Glomerular visceral epithelial cell (primary cell): ENCODE measurements at regions not wholly inside any gene's neighbourhood (a gene's known extent, or its start where the extent isn't known, plus 50 kb on each side); places are given as distances from the start of the nearest gene placed in this dataset.
A peak's percentile ranks its signal among the peaks of the same experiment; 100 is the strongest.

ENCODE experiments used
- DNase-seq: peaks from one replicate; pipeline ENCODE4 v3.0.0-alpha.2; 2016; ENCODE audit errors: extremely low spot score

DNA sequence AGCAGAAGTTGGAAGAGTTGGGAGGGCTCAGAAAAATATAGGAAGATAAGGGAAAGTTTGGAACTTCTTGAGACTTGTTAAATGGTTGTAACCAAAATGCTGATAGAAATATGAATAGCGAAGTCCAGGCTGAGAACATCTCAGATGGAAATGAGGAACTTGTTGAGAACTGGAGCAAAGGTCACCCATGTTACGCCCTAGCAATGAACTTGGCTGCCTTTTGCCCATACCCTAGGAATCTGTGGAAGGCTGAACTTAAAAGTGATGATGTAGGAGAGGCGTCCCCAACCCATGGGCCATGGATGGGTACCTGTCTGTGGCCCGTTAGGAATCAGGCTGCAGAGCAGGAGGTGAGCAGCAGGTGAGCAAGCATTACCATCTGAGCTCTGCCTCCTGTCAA is 347.8 kb downstream of the ARL4A start:
- no peak for DNase-seq

DNA sequence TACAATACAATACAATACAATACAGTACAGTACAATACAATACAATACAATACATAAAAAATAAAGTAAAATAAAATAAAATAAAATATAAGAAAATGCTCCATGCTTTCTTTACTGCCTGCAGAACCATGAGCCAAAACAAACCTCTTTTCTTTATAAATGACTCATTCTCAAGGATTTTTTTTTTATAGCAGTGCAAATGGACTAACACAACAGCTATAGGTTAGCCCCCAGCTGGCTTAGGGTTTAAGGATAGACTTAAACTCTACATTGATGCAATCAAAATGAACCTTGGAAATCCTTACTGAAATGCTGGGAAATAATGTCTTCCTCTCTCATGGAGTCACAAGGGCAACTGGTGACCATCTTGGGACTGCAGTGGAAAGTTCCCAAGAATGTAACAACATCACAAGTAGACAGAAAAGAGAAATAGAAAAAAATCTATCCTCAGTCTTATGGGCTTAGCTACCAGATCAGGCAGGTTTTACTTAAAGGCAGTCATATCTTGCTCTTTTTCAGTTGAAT is 348.9 kb downstream of the ARL4A start:
- no peak for DNase-seq

DNA sequence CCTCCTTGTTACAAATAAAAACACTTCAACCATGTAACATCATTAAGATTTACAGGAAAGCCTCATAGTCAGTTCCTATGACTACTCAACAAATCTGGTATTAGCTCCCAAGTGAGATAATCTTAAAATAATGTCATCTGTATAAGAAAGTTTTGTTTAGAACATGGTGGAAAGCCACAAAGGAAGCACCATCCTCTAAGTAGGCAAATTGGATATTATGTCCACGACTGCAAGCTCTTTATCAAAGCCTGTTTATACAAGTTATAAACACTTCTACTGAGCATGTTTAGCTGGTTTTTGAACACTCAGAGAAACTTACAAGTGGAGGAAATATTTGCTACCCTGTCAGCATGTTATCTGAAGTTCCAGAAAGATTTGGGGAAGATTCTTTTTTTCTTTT is 349.8 kb downstream of the ARL4A start:
- DNase-seq, result no peak

DNA sequence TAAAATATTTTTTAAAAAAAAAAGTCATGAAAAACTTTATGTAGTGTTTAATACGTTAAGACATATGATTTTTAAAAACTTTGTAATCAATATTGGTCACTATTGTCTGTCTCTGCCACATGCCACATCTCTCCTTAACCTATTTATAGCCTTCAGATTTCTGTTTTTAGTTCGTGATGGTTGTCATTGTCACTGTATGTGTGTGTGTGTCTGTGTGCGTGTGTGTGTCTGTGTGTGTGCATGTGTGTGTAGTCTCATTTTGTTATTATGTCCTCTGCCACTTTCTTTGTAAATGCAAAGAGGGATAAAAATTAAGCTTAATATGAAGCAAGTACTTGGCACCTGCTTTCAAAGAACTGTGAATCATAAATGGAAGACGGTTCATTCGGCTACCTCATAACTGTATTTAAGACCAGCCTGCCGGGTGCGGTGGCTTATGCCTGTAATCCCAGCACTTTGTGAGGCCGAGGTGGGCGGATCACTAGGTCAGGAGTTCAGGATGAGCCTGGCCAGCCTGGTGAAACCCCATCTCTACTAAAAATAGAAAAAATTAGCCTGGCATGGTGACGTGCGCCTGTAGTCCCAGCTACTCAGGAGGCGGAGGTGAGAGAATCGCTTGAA is 354.0 kb downstream of the ARL4A start:
- DNase-seq, result no peak

DNA sequence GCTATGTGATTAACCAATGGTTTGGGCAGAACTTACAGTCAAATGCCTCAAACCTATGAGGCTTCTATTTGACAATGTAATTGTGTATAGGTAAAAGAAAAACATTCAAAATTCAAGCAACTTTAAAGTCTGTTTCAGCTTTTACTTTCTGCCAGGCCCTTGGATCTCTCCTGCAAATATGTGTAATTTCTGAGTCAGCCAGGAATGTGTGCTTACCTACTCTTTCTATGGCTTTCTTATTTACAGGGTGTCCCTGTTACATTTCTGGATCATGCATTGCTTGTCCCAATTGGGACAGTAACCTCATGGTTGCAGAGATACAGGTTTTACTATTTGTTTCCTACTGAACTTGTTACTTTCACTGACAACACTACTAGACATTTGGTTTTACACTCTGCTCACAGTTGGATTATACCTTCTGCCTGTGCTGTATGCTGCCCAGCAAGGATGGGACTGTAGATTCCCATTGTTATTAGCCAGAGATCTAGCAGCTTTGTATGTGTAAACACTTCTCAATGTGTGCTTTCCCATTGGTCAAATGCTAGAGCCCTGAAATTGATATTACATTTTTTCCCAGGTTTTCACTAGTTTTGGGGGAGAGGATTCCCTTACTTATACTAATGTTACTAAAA is 355.3 kb downstream of the ARL4A start:
- peak; percentile 17 for DNase-seq

DNA sequence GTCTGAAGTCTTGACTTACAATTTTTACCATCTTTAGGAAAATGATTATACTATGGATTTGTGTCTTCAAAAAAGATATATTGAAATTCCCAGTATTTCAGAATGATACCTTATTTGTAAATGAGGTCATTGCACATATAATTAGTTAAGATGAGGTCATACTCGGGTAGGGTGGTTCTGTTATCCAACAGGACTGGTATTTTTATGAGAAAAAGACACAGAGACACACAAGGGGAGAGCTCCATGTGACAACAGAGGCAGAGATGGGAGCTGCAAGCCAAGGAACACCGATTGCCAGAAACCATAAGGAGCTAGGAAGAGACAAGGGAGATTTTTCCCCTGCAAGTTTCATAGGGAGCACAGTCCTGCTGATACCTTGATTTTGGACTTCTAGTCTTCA is 356.9 kb downstream of the ARL4A start:
- no peak for DNase-seq

DNA sequence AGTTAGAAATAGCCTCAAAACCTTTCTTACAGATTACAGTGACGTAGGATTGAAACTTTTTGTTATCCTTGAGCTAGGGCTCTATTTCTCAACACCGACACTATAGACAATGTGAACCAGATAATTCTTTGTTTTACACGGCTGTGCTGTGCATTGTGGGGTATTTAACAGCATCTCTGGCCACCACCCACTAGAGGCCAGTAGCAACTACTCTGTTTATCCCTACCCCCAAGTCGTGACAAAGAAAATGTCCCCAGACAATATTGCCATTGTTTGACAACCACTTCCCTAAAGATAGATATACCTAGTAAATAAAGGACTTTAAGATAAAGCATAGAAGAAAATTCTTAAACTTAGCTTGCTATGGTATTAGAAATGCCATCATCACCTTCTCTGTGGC is 359.6 kb downstream of the ARL4A start:
- DNase-seq, result no peak

DNA sequence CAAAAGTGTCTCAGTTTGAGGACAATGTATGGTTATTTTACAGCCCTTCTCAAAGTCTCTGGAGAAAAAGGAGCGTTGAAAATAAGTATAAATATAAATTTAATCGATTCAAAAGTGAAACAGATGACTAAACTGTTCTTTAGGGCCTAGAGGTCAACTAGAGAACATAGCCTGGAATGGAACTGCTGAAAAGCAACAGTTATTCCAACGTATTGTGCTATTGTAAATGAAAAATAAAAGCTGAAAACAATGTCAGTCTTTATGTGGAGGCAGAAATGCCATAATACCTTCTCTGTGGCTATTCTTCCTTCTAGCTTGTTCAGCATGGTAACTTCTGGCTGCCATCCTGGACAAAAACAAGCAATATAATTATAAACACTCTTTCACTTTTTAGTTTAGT is 362.5 kb downstream of the ARL4A start:
- DNase-seq, result no peak

DNA sequence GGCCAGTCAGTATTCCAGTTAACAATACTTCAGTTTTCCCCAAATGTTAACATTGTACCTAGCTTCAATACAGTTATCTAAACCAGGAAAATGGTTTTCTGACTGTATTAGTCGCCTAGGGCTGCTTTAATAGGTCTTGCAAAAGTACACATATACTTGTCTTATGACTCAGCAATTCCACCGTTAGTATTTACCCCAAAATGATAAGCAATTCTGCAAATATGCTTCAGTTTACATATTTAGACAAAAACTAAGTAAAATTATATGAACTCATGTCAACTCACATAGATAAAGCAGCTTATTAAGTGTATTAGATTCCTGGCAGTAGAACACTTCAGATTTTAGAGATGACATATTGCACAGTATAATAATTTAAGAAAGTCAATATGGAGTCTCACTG is 363.3 kb downstream of the ARL4A start:
- DNase-seq, result no peak

DNA sequence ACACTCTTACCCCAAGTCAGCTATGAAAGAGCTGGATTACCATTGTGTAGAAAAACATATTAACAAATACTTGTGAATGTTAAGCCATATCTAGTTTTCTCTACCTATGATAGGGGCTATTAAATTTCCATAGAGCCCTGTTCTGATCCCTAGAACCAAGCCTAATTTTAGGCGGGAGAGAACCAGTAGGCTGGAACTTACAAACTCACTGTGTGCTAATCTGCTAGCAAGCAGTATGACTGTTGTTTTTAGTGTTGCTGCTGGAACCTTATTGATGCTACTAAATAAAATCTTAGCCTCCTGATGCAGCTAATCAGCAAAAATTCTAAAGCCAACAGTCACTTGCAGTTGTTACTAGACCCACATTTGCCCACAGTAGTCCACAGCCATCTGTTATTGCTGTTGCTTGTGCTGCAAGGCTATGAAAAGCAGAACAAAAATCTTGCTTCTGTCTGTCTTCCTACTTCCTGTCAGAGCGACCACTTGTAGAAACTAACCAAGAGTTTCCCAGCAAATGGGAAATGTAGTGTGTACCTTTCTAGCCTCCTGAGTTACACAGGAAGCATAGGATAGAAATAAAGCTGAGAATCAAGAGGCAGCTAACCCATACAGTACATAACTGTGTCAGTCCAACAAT is 368.4 kb downstream of the ARL4A start:
- no peak for DNase-seq

DNA sequence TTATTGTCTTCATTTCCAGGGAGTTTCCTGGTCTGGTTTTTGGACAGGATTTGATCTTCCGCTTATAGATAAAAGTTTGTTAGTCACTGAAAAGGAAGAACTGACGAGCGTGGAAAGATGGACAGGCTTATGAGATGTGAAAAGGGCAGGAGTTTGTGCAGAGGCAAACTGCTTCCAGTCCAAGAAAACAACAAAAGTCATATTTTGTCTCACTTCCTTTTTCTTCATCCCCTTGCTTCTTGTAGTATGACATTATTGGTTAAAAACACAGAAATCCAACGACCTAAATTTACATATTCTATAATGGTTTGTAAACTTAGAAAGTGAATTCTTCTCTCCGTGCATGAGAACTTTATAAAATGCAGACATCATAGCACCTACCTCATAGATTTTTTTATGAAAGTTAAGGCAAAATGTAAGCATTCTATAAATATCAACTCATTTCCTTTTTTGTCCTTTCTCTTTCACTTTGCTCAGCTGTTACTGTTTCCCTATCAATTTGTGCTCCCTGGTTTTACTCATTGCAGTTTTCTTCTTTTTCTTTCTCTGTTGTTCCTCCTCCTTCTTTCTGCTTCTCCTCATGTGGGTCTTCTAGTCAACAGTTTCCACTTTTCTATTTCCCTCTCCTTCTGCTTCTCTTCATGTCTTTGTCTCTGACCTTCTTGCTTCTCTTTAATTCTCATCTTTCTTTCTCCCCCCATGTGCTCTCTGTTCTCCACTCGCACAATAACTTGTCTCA is 370.2 kb downstream of the ARL4A start:
- no peak for DNase-seq

DNA sequence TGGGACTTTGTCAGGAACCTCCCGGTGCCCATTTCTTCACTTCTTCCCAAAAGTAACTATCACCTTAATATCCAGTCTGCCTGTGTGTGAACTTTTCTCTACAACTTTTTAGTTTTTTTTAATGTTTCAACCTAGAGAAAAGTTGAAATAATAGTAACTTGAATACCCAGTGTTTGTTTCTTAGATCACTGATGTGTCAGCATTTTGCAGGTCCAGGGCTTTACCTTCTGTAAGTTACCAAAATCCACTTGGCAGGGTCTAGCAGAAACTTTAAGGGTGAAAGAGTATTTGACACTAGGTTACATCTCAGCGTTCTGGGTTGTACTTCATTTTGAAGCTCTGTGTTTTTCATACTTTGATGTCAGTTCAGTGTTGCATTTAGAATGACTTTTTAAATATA is 372.7 kb downstream of the ARL4A start:
- no peak for DNase-seq

DNA sequence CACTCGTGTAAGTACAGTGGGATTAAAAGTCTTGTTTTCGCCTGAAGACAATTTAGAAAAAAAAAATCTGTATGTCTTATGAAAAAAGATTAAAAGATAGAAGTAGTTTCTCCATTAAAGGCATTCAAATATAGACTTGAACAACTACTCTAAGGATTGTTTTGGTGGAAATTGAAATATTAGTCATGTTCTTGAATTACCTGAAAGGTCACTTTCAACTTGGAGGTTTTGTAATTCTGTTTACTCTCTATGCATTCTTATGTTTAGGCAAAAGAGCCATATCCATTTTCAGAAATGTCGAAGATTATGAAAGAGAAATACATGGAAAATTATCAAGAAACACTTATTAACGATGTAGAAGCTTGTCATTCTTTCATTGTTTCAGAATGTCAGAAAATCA is 373.7 kb downstream of the ARL4A start:
- DNase-seq, result no peak

DNA sequence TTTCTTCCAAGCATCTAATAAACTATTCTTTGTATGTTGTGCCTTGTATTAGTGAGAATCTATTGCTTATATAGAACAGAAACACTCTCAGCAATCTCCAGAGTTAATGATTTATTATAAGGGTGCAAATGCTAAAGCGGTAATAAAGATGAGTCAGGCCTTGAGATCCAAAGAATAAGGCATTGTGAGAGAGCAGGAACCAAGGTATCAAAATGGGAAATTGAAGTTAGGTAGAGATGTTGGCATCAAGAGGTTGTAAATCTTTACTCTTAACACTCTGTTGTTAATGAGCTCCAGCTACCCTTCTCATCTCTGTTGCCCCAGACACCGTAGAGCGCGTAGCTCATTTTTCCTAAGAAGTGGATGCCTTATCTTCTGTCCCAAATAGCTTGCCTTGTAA is 375.2 kb downstream of the ARL4A start:
- no peak for DNase-seq

DNA sequence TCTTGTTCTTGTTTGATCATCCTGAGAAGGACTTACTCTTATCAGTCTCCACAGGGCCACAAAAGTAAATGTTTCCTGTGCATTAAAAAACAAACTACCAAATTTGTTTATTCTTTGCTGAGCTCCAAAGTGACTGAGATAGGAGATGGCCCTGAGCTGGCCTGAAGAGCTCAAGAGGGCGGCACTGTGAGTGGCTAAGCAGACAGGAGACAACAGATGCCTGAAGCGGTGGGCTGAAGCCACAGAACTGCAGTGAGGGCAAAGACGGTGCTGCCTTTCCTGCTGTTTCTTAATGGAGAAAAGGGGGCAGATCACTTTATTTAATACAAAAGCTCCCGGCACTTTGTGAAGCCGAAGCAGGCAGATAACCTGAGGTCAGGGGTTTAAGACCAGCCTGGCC is 379.6 kb downstream of the ARL4A start:
- no peak for DNase-seq

DNA sequence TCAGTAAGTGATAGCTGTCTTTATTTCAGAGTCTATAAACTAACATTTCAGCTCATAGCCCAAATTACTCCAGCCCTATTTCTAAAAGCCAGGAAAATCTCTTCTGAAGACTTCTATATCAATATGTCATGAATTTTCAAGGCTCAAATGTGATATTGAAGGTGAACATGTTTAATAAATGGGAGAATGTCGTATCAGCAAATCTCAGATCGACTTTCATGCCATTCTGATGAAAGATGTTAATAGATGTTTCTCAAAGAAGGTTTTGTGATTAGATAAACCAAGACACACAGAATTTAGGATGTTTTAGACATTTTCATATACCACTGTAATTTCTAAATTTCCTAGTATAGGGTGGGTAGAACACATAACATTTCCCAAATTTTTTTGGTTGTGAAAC is 380.6 kb downstream of the ARL4A start:
- DNase-seq, result no peak

DNA sequence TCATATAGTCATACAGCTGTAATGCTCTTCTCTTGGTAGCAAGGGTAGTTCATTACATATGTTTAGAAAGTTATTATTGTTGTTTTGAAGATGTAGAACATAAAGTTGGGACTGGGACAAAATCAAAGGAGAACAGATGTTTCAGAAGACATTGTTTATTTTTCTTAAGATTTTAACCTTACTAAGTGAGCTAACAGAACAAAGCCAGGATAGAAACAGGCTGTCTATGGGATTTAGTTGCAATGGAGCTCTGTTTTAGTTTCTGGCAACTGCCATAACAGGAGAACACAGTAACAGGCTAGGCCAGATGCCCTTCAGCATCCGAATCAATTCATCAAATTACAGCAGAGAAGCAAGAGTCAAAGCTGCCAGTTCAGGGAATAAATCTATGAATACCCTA is 382.4 kb downstream of the ARL4A start:
- DNase-seq, result no peak

DNA sequence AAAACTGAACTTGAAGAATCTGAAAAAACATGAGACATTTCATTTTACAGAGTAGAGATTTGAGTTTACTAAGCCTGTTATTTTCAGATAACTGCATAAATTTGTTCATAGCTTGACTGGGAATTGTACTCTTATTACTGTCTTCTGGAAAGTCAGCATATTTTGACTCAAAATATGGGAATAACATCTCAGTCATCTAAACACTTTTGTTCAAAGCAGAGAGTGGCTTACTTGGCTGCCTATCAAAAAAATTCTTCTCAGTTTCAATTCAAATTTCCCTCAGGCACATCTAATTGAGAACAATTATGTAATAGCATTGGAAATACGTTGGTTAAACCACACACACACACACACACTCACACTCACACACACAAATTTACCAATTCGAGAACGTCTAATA is 384.6 kb downstream of the ARL4A start:
- no peak for DNase-seq

DNA sequence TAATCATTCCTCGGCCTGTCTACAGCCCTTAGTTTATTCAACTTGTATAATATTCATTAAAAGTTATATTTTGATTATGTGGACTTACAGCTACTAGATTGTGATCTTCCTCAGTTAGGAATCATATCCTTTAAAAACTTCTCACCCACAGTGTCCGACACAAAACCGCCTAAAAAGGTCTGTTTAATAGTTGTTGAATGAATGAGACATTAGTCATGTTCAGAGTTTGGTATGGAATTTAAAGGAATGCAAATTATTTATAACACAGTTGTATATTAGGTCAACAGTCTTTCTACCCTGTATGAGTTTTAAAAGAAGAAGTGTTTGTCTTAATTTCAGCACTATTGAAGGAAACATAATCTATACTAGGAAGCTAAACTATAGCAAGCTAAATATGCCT is 390.0 kb downstream of the ARL4A start:
- DNase-seq, result peak; percentile 31

DNA sequence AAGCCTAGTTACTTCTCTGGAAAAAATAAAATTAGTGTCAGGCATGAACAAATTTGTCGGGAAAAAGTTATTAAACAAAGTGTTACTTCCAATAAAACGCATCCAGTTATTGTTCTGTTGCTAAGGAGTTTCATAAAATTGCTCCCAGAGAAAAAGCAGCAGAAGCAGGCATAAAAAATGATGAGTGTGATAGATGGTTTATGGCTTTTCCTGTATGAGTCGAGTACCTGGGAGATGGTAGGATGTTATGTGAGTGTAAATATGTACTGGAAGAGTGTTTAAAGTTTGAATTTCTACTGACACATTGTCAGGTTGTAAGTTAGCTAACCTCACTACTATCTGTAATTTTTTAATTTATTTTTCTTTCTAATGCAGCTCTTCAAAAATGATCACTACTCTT is 390.7 kb downstream of the ARL4A start:
- no peak for DNase-seq

DNA sequence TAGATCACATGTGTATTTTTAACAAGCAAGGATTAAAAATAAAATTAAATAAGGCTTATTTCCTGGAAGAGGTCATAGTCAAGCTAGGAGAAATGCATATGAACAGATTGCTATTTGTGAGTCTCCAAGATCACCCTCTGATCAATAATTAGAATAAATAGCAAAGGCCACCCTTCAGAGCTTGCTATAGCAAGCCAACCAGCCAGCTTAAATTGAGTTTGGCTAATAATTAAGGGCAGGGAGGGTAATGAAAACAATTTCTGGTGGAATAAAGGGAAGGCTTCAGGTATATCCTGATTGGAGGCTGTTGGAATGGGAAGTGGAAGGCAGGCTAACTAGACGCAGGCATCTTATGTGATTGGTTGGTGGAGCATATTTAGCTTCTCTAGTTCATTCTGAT is 403.5 kb downstream of the ARL4A start:
- DNase-seq, result no peak

DNA sequence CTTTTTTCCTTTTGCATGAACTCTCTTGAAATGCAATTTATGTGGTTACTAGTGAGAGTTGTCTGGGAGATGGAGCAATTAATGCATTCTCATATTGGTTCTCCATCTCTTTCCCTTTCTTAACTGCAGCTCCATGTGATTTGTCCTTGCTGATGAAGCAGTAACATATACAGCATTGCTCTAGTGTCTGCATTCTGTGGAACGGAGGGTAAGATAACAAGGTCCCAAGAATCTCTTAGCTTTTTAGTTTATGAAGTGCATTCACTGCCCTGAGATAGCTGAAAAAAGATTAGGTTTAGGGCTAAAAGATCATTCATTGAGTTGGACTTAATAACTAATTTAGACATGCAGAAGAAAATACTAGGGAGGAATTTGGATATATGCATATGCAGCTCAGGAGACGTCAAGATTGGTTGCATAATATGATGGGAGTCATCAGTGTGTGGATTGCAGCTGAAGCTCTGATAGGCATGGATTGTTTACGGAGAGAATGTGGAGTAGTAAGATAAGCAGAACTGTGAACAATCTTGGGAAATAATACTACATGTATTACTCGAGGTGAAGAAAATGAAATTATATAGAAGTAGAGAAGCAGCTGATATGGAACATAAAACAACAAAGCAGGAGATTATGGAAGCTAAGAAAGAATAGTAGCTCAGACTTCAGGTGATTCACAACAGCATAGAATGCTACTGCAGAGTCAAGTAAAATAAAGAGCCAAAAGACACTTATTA is 404.7 kb downstream of the ARL4A start:
- no peak for DNase-seq
